NCI-H1105 treated with DMSO at 0.1 percent for 48 hours (cell line): ENCODE measurements at regions not wholly inside any gene's neighbourhood (a gene's known extent, or its start where the extent isn't known, plus 50 kb on each side); places are given as distances from the start of the nearest gene placed in this dataset.
"Not testable (repeated sequence)": the region's sequence is repeated elsewhere in the genome, so short reads cannot be mapped to it uniquely, and the experiment has no call there.

ENCODE experiments used
- DNase-seq: peaks from one replicate; lab custom pipeline; 2025; lab: John Stamatoyannopoulos, UW

- no peak for DNase-seq
Measured at GRCh38 chr6:8918196-8918595, 482.9 kb upstream of the SLC35B3 start.

- no peak for DNase-seq
Measured at GRCh38 chr6:8914700-8915099, 479.4 kb upstream of the SLC35B3 start.

- no peak for DNase-seq
Measured at GRCh38 chr6:8908638-8909037, 473.3 kb upstream of the SLC35B3 start.

- no peak for DNase-seq
Measured at GRCh38 chr6:8906699-8907098, 471.4 kb upstream of the SLC35B3 start.

GRCh38 chr6:8905757-8906156 is 470.4 kb upstream of the SLC35B3 start:
- DNase-seq = no peak

- DNase-seq = no peak
Measured at GRCh38 chr6:8904754-8905153, 469.4 kb upstream of the SLC35B3 start.

- peak; percentile 37 for DNase-seq
Measured at GRCh38 chr6:8900056-8900455, 464.7 kb upstream of the SLC35B3 start.

- no peak for DNase-seq
Measured at GRCh38 chr6:8889514-8889913, 454.2 kb upstream of the SLC35B3 start.

- no peak for DNase-seq
Measured at GRCh38 chr6:8888468-8888867, 453.1 kb upstream of the SLC35B3 start.

GRCh38 chr6:8881663-8882062 is 446.3 kb upstream of the SLC35B3 start:
- no peak for DNase-seq

- no peak for DNase-seq
Measured at GRCh38 chr6:8879334-8879733, 444.0 kb upstream of the SLC35B3 start.

- DNase-seq = no peak
Measured at GRCh38 chr6:8875986-8876385, 440.6 kb upstream of the SLC35B3 start.

GRCh38 chr6:8872589-8872988 is 437.2 kb upstream of the SLC35B3 start:
- no peak for DNase-seq

- DNase-seq = no peak
Measured at GRCh38 chr6:8865451-8865850, 430.1 kb upstream of the SLC35B3 start.

GRCh38 chr6:8860671-8861070 is 425.3 kb upstream of the SLC35B3 start:
- no peak for DNase-seq

GRCh38 chr6:8859501-8859900 is 424.2 kb upstream of the SLC35B3 start:
- no peak for DNase-seq

GRCh38 chr6:8858854-8859331 is 423.5 kb upstream of the SLC35B3 start:
- no peak for DNase-seq

GRCh38 chr6:8857160-8857559 is 421.8 kb upstream of the SLC35B3 start:
- no peak for DNase-seq

GRCh38 chr6:8855411-8855810 is 420.1 kb upstream of the SLC35B3 start:
- no peak for DNase-seq

- DNase-seq = no peak
Measured at GRCh38 chr6:8852332-8852731, 417.0 kb upstream of the SLC35B3 start.

GRCh38 chr6:8846680-8847079 is 411.3 kb upstream of the SLC35B3 start:
- not testable (repeated sequence) for DNase-seq

- DNase-seq = no peak
Measured at GRCh38 chr6:8845690-8846089, 410.3 kb upstream of the SLC35B3 start.

GRCh38 chr6:8844968-8845367 is 409.6 kb upstream of the SLC35B3 start:
- no peak for DNase-seq

- no peak for DNase-seq
Measured at GRCh38 chr6:8839626-8840025, 404.3 kb upstream of the SLC35B3 start.

GRCh38 chr6:8837343-8837742 is 402.0 kb upstream of the SLC35B3 start:
- no peak for DNase-seq
